ENCODE measurements at regions not wholly inside any gene's neighbourhood (a gene's known extent, or its start where the extent isn't known, plus 50 kb on each side); places are given as distances from the start of the nearest gene placed in this dataset.

- TF ChIP-seq, protein P1, sequence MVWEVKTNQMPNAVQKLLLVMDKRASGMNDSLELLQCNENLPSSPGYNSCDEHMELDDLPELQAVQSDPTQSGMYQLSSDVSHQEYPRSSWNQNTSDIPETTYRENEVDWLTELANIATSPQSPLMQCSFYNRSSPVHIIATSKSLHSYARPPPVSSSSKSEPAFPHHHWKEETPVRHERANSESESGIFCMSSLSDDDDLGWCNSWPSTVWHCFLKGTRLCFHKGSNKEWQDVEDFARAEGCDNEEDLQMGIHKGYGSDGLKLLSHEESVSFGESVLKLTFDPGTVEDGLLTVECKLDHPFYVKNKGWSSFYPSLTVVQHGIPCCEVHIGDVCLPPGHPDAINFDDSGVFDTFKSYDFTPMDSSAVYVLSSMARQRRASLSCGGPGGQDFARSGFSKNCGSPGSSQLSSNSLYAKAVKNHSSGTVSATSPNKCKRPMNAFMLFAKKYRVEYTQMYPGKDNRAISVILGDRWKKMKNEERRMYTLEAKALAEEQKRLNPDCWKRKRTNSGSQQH (CRISPR knock-in tag; IDR thresholded peaks at IDR 0.05), result no peak
- TF ChIP-seq EP300 (IDR thresholded peaks at IDR 0.05; ENCODE audit: low read length), result no peak
- TF ChIP-seq POLR2AphosphoS5 (IDR thresholded peaks at IDR 0.05; ENCODE audit: control insufficient read depth, insufficient read depth, low read depth, low read length), result no peak
- TF ChIP-seq CBX2 (IDR thresholded peaks at IDR 0.05; ENCODE audit: insufficient read depth, low read length, poor library complexity, severe bottlenecking), result no peak
- TF ChIP-seq FOXP1 (CRISPR knock-in tag; IDR thresholded peaks at IDR 0.05), result no peak
- TF ChIP-seq SREBF2 (CRISPR knock-in tag; IDR thresholded peaks at IDR 0.05), result no peak
- TF ChIP-seq TBP (optimal IDR thresholded peaks at IDR 0.05; ENCODE audit: low read depth, low read length), result no peak
- no peak for TF ChIP-seq POLR2A (conservative IDR thresholded peaks at IDR 0.05)
- TF ChIP-seq BMI1 (IDR thresholded peaks at IDR 0.05; ENCODE audit: low read length), result no peak
These were observed 706.0 kb upstream of the ZP4 start for GRCh38 chr1:238596703-238597102.

Measured in K562 (cell line).